Stimulated activated CD4-positive, alpha-beta T cell treated with anti-CD3 and anti-CD28 coated beads, Interleukin-1b, Interleukin-23, amount 100 ng/mL, for 48 hours (primary cell): ENCODE measurements at regions not wholly inside any gene's neighbourhood (a gene's known extent, or its start where the extent isn't known, plus 50 kb on each side); places are given as distances from the start of the nearest gene placed in this dataset.
"Not testable (repeated sequence)": the region's sequence is repeated elsewhere in the genome, so short reads cannot be mapped to it uniquely, and the experiment has no call there.

Experiments
- DNase-seq: peaks from one replicate; pipeline ENCODE4 v3.0.0-alpha.2; 2020

DNA sequence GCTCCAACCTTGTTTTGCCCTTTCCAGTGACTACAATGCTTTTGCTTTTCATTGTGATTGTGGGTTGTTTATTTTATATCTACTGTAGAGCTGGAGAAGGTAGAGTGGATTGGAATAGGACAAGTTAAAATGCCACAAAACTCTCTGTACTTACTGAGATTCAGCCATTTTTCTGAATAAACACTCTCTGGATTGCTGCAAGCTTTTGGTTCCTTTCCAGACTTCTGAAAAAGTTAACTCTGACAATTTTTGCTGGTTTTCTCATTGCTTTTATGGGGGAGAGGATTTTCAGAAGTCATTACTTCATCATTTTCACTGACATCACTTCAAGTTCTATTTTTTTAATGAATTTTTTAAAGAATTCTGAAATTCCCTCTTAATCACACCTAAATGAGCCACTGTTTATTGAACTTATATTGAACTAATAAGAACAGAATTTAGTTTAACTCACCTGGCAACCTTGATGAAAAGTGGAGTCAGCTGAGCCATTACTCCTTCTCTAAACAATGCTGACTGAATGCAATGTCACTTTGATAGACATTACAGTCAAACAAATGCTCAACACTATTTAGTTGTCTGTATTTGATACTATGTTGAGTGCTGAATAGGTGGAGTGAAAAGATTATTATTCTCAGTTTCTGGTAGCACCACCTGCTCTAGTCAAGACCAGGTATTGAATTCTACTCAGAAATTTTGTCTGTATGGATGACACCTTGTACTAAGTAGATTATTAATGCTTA, 303.5 kb downstream of the DLEU7 start:
- no peak for DNase-seq

DNA sequence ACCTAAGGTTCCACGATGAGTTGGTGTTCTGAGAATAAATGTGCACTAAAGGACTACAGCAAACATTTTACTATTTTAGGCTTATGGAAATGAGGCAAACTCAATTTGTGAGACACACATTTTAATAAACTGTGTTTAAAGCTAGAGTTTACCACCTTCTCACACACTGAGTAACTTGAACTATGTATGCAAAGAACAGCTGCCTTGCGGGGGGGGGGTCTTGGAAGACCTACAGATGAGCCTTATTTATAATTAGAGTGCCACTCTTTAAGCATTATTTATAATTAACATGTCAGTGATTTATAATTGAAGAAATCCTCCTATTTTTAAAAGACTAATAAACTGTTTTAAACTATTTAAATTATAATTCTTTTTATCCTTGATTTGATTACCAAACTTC, 300.4 kb downstream of the DLEU7 start:
- DNase-seq, result no peak

DNA sequence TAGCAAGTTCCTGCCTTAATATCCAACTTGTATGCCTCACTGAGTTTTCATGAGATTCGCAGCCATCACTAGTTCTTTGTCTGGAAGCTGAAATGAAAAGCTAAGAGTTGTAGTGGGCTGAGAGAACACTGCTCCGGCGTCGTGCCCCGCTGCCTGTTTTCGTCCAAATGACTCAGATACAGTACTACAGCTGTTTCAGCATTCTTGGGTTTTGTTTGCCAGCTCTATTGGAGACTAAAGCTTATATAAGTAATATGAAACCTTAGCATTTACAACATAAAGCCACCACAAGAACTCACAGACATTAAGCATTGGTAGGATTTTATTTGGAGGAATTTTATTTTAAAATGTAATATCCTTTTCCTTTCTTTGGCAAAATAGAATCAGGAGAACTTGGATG, 299.7 kb downstream of the DLEU7 start:
- DNase-seq, result no peak

DNA sequence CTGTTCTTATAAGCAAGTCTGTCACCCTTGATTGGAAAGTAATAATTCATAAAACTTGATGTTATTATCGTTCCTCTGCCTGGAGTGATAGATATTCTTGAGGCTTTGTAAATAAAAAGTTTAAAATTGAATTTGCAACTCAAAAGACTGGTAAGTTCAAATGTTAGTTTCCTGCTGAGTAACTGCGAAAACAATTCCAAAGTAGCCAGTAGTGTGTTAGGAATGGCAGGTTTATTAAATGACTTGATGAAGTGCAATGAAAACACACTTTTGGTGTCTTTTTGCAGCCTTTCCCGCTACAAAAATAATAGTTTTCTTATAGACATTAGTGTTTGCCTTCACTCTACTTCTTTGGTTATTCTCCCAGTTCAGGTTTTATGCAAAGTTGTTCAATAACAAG, 299.3 kb downstream of the DLEU7 start:
- no peak for DNase-seq

DNA sequence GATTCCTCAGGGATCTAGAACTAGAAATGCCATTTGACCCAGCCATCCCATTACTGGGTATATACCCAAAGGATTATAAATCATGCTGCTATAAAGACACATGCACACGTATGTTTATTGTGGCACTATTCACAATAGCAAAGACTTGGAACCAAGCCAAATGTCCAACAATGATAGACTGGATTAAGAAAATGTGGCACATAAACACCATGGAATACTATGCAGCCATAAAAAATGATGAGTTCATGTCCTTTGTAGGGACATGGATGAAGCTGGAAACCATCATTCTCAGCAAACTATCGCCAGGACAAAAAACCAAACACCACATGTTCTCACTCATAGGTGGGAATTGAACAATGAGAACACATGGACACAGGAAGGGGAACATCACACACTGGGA, 296.3 kb downstream of the DLEU7 start:
- not testable (repeated sequence) for DNase-seq

DNA sequence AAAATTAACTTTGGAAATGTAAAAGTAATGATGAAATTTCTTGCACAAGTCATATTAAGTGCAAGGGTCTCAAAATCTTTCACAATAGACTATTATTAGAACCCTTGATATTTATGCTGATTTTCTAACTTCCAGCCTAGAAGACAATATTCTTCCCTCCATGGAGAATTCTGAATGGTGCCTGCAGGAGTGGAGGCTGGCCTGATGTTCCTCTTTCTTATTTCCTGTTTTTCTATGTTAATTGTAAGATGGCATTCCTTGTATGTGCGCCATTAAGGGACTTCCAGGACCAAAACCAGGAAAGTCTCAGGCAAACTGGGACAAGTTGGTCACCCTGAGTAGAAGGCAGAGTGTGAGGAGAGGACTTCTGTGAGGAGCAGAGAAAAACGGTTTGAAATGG, 294.9 kb downstream of the DLEU7 start:
- DNase-seq, result no peak

DNA sequence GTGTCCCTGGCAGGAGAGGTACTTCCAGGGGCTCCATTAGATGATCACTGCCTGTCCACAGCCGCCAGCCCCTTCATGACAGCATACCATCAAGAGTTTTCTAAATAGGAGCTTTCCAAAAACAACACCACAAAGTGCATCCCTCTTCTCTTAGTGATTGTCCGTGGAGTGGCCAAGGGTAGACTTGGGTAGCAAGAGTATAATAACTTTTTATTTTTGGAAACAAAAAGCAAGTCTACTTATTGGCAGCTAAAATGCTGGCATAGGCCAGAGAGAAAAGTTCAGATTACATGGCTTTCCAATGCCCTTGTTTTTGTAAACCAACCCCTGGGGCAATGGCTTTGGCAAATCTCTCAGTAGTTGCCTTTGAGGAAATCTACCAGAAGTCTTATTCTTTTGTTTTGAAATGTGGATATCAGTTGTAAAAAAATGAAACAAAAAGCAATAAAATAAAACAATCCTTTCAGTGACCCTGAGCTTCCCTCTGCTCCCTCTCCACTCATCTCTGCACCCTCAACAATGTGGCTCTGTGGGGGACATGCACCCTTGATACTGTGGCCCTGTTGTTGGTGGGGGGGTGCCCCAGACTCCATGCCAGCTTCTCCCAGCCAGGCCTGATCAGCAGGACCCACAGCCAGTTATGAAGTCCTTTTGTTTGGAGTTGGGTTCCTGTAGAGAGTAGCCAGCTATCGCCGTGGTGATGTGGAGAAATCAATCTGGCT, 294.1 kb downstream of the DLEU7 start:
- no peak for DNase-seq

DNA sequence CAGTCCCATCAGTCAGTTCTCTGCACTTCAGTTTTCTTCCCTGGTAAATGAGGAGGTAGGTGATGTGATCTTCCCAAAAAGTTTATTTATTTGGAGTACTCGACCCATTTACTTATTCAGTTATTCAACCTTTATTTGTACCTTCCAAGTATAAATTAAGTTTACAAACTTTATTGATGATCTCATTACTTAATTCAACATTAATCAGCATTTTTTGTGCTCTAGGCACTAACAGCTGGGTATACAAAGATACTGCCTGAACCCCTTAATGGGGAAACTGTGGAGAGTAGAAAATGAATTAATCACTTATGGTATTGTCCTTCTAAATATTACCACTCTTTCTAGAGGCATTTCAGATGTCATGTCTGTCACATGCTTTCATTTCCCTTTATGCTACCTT, 293.3 kb downstream of the DLEU7 start:
- no peak for DNase-seq

DNA sequence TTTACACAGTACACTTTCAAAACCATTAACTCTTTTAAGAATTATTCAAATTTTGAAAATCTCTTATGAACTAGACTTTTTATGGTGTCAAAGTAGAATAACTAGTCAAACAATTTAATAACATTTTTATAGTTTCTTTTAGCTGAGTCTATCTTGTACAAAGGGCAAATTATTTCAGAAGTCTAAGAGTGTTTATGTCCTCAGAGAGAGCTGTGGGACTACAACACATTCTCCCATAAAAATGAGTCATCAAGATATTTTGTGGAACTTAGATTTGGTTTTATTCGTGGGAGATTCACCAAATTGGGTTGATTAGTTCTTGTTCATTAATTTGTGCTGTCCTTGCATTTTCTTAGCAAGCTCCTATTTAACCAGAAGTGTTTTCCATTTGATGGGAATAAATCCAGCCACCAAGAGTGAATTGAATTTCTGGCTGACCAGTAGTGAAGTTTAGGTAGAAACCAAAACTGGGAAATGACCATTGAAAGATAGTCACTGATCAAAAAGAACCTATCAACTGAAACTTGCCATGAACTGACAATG, 291.0 kb downstream of the DLEU7 start:
- no peak for DNase-seq

DNA sequence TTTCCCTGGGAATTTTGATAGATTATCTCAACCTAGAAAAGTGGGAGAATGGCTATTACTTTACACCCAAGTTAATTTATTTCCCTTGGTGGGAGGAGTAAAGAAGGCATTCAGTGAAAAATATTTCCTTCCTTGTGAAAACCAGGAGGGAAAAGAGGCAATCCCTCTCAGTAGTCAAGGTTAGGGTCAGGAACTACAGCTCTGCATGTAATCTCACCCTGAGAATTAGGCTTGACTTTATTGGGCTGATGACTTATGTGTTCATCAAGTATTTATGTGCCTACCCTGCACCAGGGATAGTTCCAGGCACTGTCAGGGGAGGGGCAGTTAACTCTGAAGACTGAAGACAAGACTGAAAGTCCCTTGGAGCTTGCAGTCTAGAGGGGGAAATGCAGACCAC, 281.8 kb downstream of the DLEU7 start:
- DNase-seq, result no peak

DNA sequence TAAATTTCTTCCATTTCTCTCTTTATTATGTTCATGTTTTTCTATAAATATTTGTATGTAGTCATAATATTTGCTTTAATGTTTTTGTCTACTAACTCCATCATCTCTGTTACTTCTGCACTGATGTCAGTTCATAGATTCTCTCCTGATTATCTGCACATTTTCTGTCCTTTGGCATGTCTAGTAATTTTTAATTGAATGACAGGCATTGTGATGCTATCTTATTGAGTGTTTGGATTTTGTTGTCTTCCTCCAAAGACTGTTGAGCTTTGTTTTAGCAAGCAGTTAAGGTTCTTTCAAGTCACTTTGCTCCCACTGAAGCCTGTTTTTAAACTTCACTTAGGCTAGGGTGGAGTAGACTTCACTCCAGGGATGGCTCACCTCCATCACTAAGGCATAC, 276.8 kb downstream of the DLEU7 start:
- DNase-seq, result no peak

DNA sequence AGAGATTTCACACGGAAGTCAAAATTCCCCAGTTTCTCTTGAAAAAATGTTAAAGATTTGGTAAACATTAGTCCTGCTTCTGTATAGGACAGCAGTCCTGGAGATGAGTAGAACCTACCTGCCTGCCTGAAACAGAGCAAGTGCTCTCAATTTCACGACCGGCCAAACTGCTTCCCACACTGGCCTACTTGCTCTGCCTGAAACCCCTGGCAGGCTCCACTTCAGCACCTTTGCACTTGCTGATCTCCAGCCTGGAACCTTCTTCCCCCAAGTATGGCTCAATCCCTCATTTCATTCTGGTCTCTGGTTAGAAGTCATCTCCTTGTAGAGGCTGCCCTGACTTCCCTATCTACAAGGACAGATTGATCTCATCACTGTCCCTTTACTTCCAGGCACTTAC, 271.4 kb downstream of the DLEU7 start:
- no peak for DNase-seq

DNA sequence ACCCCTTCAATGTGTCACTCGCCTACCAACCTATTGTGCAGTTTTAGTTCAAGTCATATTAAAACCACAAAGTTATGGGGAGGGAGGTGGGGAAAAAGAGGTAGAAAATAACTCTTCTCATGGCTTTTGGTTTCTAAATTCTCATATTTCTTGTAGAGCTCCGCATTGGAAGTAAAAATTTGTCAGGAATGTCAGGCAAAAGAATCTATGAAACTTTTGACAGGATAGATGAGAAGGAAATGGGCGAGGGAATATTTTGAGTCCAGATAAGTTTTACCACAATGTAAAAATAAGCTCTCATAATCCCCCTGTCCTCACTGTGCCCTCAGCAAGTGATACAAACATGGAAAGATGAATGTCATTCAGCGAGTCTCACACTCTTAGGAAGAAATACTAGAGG, 270.4 kb downstream of the DLEU7 start:
- no peak for DNase-seq

DNA sequence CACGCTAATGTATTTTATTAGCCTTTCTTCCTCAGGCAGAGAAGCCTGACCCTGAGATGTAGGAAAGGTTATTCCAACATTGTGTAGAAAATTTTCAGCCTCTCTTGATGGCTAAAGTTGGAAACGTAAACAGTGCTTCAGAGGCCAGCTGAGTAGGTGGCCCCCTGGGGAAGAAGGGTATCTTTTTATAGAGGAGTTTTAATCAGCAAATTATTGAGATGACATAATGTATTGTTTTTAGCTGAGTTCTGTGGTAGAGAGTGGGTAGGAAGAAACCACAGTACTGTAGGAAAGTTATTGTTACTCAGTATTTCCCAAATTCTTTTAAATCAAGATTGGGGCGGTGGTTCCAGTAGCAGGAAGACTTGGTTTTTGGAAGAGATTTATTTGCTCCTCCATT, 268.8 kb downstream of the DLEU7 start:
- DNase-seq, result no peak

DNA sequence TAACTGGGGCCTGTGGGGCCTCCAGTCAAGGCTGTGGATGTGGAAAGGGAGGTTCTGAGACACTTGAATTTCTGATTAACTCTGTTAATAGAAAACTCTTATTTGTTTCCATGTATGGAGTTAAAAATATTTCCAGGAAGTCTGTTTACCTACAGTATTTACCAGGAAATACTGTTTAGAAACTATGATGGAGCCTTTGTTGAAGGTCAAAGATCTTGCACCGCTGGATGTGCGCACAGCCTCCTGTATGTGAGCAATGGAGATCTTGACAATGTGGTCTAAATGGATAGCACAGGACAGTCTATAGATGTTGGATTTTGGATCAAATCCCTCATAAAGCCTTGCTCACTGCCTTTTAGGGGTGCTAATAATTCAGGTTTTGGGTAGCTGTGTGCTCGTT, 268.4 kb downstream of the DLEU7 start:
- no peak for DNase-seq

DNA sequence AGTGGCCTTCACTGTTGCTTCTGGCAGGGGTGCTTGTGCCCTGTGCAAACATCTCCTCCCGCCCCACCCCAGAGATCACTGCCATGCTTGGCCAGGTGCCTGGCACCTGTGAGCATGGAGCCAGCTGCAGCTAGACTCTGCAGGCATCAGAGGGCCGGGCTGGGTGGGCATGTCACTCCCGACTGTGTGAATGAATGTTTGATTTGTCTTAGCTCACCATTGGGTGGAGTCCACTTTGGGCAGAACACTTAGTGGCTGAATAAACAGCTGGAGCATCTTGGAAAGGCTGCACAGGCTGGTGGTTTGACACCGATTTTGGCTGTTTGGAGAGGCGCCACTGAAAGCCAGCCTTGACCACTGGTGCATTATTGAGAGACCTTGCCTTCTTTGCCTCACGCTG, 267.3 kb downstream of the DLEU7 start:
- no peak for DNase-seq

DNA sequence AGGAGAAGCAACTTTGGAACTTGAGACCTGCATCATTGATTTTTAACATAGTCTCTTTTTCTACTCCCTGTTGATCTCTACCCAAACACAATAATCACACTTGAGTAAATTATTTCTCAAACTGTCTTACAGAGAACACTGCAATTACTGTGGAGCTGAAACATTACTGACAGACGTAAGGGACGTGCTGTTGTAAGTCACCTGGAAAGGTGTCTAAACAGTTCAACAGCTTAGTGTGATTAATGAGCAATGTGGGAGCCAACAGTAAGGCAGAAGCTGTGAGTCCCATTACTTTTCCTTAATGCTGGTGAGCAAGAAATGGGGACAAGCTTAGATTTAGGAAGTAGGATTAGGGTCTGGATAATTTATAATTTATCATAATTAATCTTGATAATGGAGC, 265.7 kb downstream of the DLEU7 start:
- DNase-seq, result no peak

DNA sequence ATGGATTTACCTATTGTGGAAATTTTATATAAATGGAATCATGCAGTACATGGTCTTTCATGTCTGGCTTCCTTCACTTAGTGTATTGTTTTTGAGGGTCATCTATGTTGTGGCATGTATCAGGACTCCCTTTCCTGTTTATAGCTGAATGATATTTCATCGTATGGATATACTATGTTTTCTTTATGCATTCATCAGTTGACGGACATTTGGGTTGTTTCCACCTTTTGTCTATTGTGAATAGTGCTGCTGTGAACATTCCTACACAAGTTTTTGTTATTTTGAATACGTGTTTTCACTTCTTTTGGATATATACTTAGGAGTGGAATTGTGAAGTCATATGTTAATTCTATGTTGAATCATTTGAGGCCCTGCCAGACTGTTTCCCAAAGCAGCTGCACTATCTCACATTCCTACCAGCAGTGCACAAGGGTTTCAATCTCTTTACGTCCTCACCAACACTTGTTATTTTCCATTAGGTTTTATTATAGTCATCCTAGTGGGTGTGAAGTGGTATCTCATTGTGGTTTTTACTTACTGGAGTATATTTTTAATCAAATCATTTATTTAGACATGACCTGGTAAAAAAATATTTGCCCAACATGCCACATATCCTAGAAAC, 262.7 kb downstream of the DLEU7 start:
- no peak for DNase-seq

DNA sequence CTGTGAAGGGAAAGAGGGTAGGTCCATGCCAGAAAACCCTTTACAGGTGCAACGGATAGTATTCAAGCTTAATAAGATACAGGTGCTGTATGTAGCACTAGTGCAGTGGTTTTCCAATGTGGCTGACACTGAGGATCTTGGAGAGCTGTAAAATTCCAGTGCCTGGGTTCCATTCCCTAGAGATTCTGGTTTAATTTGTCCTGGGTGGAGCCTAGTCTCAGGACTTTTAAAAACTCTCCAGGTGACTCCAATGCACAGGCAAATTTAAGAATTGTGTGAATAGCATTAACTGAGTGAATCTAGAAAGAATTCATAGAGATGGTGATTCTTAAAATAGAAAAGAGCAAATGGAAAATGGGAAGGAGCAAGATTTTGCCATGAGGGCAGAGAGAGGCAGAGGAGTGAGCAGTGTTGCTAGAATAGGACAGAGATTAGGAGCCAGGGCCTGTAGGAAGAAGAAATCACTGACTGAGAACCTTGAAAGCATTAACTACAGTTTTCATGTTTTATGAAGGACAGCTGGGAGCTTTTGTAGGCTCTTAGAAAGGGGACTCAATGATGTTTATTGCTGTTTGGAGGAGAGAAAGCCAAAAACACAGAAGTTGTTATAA, 261.8 kb downstream of the DLEU7 start:
- no peak for DNase-seq

DNA sequence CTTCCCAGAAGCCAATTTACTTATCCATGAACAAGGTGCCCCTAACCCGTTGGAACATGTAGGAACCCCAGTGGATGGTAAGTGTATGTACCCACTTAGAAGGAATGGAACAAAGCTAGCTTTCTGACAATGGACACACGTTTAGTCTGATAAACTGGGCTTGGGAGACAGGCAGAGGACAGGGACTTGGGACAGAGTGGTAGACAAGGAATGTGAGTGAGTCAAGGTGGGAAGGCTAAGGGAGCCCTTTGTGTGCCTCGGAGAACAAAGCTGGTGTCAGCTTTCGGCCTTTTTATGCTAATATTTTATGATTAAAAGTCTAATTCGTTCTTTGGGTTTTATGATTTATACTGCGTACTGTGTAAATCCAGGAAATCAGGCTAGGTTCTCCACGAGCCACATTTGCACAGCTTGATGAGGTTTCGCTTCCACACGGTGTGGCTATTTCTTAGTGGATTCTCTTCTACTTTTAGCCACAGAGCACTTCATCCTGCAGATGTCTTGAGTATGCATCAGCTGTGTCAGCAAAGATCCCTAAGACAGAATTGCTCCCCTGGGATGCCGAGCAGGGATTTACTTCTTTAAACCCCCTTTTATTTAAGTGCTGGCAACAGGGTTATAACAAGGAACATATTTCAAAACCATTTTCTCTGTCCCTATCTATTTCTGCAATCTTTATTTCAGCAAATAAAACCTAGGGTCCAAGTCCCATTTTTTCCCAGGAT, 258.5 kb downstream of the DLEU7 start:
- no peak for DNase-seq

DNA sequence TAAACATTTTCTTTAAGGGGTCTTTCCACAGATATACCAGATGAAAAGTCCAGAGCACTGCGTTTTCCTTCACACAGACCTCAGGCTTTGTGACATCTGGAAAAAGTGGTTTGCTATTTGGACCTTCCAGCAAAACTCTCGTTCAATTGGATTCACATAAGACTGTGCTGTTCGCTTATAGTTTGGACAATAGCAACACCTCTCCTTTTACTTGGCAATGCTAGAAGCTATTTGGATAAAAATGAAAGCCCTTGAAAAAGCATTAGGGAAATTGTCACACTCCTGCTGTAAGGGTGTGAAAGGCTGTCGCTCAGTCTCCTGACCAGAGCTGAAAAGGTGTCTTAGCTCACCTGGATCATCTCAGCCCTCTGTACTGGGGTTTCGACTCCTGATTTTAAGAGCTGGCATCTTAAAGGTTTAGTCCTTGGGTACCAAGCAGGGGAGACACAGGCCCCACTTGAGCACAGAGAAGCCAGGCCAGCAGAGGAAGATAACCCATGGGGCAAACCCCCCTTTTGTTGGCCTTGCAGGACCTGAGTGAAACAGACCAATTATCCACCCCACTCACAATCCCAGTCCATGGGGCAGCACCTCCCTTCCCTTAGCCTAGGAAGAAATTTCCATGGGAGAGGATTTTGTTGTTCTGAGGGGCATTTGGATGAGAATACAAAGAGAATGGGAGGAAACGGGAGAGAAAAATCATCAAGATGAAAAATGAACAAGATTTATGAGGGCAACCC, 257.6 kb downstream of the DLEU7 start:
- no peak for DNase-seq

DNA sequence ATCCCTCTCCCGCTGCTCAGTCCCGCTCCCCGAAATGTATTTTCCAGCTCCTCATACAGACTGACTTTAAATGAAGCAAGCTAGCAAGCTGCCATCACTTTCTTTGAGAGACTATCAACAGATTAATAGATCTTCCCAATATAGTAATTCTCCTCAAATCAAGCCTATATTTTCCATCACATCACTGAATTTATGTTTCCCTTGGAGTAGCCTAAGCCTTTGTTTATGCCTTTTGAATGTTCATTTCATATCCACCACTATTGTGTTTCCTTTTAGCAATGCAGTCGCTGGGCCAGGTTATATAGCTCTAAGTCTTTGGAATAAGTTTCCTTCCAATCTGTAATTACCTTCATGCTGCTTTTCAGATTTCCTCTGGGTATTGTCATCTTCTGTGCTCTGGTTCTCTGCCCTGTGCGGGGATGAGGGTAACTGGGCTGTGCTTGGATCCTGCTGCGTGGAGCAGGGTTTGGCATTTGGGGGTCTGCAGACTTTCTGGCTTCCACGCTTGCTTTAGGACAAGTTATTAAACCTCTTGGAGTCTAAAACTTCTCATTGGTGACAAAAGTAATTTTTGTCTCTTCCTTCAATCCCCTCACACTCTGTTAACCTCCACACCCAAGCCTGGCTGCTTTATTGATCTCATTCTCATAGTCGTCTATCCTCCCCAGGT, 256.9 kb downstream of the DLEU7 start:
- no peak for DNase-seq
